Activated T-helper 2 cell treated with anti-CD3 and anti-CD28 coated beads, Interferon-gamma antibody, Interleukin-2, Interleukin-4, amounts not matched to agents 10 μg/mL and 5 μg/mL and 100 μg/mL, durations not matched to agents 14 hours and 24 hours and 36 hours (primary cell): ENCODE measurements at regions not wholly inside any gene's neighbourhood (a gene's known extent, or its start where the extent isn't known, plus 50 kb on each side); places are given as distances from the start of the nearest gene placed in this dataset.
"Not testable (repeated sequence)": the region's sequence is repeated elsewhere in the genome, so short reads cannot be mapped to it uniquely, and the experiment has no call there.

Experiments
- DNase-seq: peaks from one replicate; pipeline ENCODE4 v3.0.0; 2021; ENCODE audit warnings: low spot score
- H3K27ac Mint-ChIP-seq: one replicate; pipeline ENCODE4 v1.8.0; 2021; ENCODE audit warnings: mixed read lengths
- H3K27me3 Mint-ChIP-seq: one replicate; pipeline ENCODE4 v1.8.0; 2021; ENCODE audit warnings: low read depth, mixed read lengths
- H3K36me3 Mint-ChIP-seq: one replicate; pipeline ENCODE4 v1.8.0; 2021; ENCODE audit warnings: low read depth, mixed read lengths
- H3K4me1 Mint-ChIP-seq: one replicate; pipeline ENCODE4 v1.8.0; 2021; ENCODE audit warnings: low read depth, mixed read lengths
- H3K4me3 Mint-ChIP-seq: one replicate; pipeline ENCODE4 v1.8.0; 2021; ENCODE audit warnings: low read depth, mild to moderate bottlenecking, moderate library complexity, mixed read lengths
- H3K9me3 Mint-ChIP-seq: one replicate; pipeline ENCODE4 v1.8.0; 2021; ENCODE audit warnings: mixed read lengths
- intact Hi-C: fragments of 100-400 bp; cut with micrococcal nuclease; formaldehyde crosslinking; loops from one replicate; pipeline ENCODE4 v1.15.1; 2023

DNA sequence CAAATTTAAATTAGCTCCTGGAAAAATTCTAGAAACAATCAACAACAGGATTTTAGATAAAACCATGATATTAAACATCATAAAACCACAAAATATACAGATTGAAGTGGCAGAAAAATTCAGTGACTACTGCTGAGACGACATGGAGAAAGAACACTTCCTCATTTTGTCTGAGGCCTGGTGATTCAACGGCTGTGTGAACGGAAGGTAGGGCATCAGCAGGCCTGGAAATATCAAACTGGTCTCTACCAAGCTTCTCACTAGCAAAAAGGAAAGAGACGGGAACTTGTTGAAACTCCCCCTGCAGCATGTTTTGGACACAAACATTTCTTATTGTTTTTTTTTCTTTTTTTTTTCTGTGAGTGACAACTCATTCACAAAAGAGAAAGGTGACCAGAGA lies 58.0 kb upstream of the AHI1 start:
- peak overlapping the region; percentile 68 for H3K27ac Mint-ChIP-seq
- peaks cover 44% of the 10 kb centered on the region for H3K4me1 Mint-ChIP-seq

DNA sequence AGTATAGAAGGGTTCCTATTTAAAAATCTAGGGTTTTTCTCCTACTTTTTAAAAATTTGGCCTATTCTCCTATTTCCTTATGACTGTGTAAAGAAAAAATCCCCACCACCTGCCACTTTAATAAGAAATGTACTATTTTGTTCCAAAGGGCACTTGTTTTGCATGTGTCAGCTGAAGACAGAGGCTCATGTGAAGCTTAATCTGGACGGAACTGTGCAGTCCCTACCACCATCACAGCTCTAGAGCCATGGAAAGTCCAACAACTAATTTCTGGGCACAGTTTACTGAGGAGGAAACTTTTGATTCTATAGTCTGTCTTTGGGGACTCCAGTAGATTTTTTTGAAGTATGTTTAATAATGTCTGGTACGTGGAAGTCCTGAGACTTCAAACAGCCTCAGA lies 60.0 kb upstream of the AHI1 start:
- H3K27ac Mint-ChIP-seq = peak overlapping the region; percentile 70
- H3K36me3 Mint-ChIP-seq = peaks cover 65% of the 10 kb centered on the region
- intact Hi-C loops = no loop called here
- H3K4me1 Mint-ChIP-seq = peaks cover 60% of the 10 kb centered on the region
- no peak overlapping the region for H3K4me3 Mint-ChIP-seq
- H3K9me3 Mint-ChIP-seq = peaks cover 46% of the 10 kb centered on the region
- no peaks in the 10 kb centered on the region for H3K27me3 Mint-ChIP-seq
- DNase-seq = no peak

More for the DNA sequence above, 58.0 kb upstream of the AHI1 start:
- no peak for DNase-seq
- no peaks in the 10 kb centered on the region for H3K27me3 Mint-ChIP-seq
- H3K36me3 Mint-ChIP-seq = peaks cover 49% of the 10 kb centered on the region
- H3K4me3 Mint-ChIP-seq = no peak overlapping the region
- intact Hi-C loops = no loop called here
- H3K9me3 Mint-ChIP-seq = peaks cover 35% of the 10 kb centered on the region

DNA sequence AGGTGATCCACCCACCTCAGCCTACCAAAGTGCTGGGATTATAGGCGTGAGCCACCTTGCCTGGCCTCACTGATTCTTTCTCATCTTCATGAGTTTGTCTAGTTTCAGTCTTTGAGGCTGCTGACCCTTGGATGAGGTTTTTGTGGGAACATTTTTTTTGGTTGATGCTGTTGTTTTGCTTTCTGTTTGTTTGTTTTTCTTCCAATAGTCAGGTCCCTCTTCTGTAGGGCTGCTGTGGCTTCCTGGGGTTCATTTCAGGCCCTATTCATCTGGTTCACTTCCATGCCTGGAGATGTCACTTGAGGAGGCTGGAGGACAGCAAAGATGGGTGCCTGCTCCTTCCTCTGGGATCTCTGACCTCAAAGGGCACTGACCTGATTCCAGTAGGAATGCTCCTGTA lies 68.1 kb upstream of the AHI1 start:
- DNase-seq, H3K4me3 Mint-ChIP-seq, H3K27me3 Mint-ChIP-seq: not testable (repeated sequence)
- intact Hi-C loops = loop anchor here (1.0 kb wide), 1 partner anchor 27 kb away; no protein-coding TSS in a partner anchor
- H3K4me1 Mint-ChIP-seq = peaks cover 89% of the 10 kb centered on the region
- H3K36me3 Mint-ChIP-seq = peaks cover 82% of the 10 kb centered on the region
- H3K9me3 Mint-ChIP-seq = peaks cover 37% of the 10 kb centered on the region
- H3K27ac Mint-ChIP-seq = peak overlapping the region; percentile 94

DNA sequence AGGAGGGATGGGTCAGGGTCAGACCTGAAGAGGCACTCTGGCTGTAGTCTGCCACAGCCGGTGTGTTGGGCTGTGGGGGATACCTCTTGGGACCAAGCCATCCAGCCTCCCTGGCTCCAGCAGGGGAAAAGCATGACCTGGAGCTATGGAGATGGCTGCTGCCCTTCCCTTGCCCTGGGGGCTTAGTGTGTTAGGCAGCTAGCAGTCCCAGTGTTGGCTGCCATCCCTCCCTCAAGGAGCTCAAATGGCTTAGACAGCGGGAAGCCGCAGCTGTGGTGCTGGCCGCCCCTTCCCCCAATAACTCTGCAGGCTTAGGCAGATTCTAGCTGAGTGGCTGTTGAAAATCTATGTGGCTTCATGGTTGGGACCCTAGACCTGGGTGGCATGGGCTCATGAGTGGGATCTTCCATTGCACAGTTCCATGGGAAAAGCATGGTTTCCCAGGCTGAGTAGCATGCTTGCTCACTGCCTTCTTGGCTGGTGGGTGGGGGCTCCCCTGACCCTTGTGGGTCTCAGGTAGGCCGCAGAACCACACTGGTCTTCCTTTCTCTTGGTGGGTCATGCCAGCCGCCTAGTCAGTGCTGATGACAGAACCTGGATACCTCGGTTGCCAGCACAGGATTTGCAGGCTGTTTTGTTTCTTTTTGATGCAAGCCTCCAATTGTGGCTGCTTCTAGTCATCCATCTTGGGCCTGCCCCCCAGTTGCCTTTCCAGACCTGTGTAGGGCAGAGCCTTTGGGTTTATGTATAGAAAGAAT lies 69.0 kb upstream of the AHI1 start:
- H3K4me1 Mint-ChIP-seq = peaks cover 85% of the 10 kb centered on the region
- intact Hi-C loops = no loop called here

GRCh38 chr6:135567375-135568083 lies 70.0 kb upstream of the AHI1 start:
- H3K36me3 Mint-ChIP-seq = peaks cover 80% of the 10 kb centered on the region
- H3K27ac Mint-ChIP-seq = peak overlapping the region; percentile 94
- peaks cover 80% of the 10 kb centered on the region for H3K4me1 Mint-ChIP-seq
- H3K9me3 Mint-ChIP-seq = peaks cover 30% of the 10 kb centered on the region
- no peak overlapping the region for H3K4me3 Mint-ChIP-seq
- intact Hi-C loops = loop anchor here (1.0 to 2.0 kb wide), 5 partner anchors 7 to 61 kb away; no protein-coding TSS in a partner anchor
- H3K27me3 Mint-ChIP-seq = no peaks in the 10 kb centered on the region
- no peak for DNase-seq

More for the DNA sequence above, 69.0 kb upstream of the AHI1 start:
- Mint-ChIP-seq H3K27me3 (no peaks in the 10 kb centered on the region), H3K36me3 (peaks cover 81% of the 10 kb centered on the region), H3K27ac (peak overlapping the region; percentile 94), H3K4me3 (peak overlapping the region; percentile 30), H3K9me3 (peaks cover 34% of the 10 kb centered on the region)
- DNase-seq = no peak

GRCh38 chr6:135568379-135568778 lies 70.8 kb upstream of the AHI1 start:
- peaks cover 71% of the 10 kb centered on the region for H3K4me1 Mint-ChIP-seq
- H3K36me3 Mint-ChIP-seq = peaks cover 73% of the 10 kb centered on the region
- no peak overlapping the region for H3K4me3 Mint-ChIP-seq
- peak overlapping the region; percentile 94 for H3K27ac Mint-ChIP-seq
- peaks cover 22% of the 10 kb centered on the region for H3K9me3 Mint-ChIP-seq
- peak; percentile 66 for DNase-seq
- H3K27me3 Mint-ChIP-seq = no peaks in the 10 kb centered on the region
- intact Hi-C loops = loop anchor here (1.0 to 2.0 kb wide), 5 partner anchors 8 to 62 kb away; no protein-coding TSS in a partner anchor

DNA sequence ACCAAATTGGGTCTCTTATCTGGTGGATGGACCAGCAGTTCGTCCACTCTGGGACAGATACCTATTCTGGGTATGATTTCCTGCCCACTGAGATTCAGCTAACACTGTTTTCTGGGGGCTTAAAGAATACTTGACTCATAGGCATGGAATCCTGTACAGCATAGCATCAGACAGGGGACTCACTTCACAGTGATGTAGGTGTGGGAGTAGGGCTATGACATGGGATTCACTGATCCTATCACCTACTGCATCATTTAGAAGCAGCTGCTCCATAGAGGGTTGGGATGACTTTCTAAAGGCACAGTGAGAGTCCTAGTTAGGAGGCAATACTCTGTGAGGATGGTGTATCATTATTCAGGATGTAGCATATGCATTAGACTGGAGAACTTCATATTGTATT lies 74.5 kb upstream of the AHI1 start:
- peak overlapping the region; percentile 95 for H3K27ac Mint-ChIP-seq
- H3K36me3 Mint-ChIP-seq = peaks cover 64% of the 10 kb centered on the region
- H3K4me1 Mint-ChIP-seq = peaks cover 59% of the 10 kb centered on the region
- no peak for DNase-seq
- H3K27me3 Mint-ChIP-seq = no peaks in the 10 kb centered on the region
- H3K4me3 Mint-ChIP-seq = no peak overlapping the region
- intact Hi-C loops = no loop called here
- H3K9me3 Mint-ChIP-seq = peaks cover 24% of the 10 kb centered on the region

DNA sequence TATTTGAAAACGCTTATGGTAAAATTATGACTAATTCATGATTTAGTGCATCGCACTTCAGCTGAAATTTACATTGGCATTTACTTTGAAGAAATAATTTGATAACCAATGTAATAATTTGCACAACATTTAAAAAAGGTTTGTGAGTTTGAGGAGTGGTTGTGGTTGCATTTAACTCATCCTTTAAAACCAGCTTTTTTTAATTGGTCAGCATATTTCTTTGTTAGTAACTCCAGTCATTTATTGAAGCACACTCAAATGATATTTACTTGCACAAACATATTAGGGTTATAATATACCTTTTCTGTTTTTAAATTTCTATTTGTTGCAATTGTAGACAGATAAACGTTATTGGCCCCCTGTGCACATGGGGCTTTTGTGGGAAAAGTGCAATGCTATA lies 78.1 kb upstream of the AHI1 start:
- peak overlapping the region; percentile 99 for H3K27ac Mint-ChIP-seq
- peaks cover 70% of the 10 kb centered on the region for H3K36me3 Mint-ChIP-seq
- peaks cover 30% of the 10 kb centered on the region for H3K9me3 Mint-ChIP-seq
- intact Hi-C loops = loop anchor here (2.0 kb wide), 3 partner anchors 15 to 71 kb away; no protein-coding TSS in a partner anchor
- no peaks in the 10 kb centered on the region for H3K27me3 Mint-ChIP-seq
- H3K4me1 Mint-ChIP-seq = peaks cover 54% of the 10 kb centered on the region
- no peak for DNase-seq
- H3K4me3 Mint-ChIP-seq = no peak overlapping the region

GRCh38 chr6:135576055-135576454 lies 78.5 kb upstream of the AHI1 start:
- Mint-ChIP-seq H3K36me3 (peaks cover 70% of the 10 kb centered on the region), H3K9me3 (peaks cover 29% of the 10 kb centered on the region), H3K4me3 (peak overlapping the region; percentile 27), H3K27me3 (no peaks in the 10 kb centered on the region), H3K27ac (peak overlapping the region; percentile 99), H3K4me1 (peaks cover 56% of the 10 kb centered on the region)
- no peak for DNase-seq
- intact Hi-C loops = loop anchor here (2.0 kb wide), 3 partner anchors 15 to 71 kb away; no protein-coding TSS in a partner anchor

DNA sequence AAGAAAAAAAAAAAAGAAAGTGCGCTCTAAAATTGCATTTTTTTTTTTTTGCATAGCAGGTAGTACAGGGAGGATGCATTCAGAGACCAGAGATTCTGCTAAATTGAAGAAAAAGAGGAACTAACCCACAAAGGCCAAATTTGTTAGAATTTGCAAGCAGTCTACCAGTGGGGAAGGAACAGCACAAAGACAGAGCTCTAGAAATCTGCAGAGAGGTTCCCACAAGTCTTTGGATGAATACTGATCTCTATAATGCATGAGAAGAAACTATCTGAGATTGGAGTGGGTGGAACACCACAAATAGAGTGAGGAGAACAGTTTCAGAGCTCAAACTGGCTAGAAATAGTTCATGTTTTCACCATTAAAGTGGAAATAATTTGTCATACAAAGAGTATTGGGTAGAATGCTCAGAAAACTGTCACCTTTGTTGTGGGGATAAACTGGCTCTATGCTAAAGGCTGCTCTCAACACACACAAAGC lies 79.6 kb upstream of the AHI1 start:
- Mint-ChIP-seq H3K36me3 (peaks cover 70% of the 10 kb centered on the region), H3K27me3 (no peaks in the 10 kb centered on the region), H3K27ac (peak overlapping the region; percentile 99), H3K9me3 (peaks cover 26% of the 10 kb centered on the region), H3K4me3 (peak overlapping the region; percentile 39), H3K4me1 (peaks cover 57% of the 10 kb centered on the region)
- DNase-seq = no peak
- intact Hi-C loops = loop anchor here (1.0 to 2.0 kb wide), 6 partner anchors 9 to 70 kb away; no protein-coding TSS in a partner anchor

DNA sequence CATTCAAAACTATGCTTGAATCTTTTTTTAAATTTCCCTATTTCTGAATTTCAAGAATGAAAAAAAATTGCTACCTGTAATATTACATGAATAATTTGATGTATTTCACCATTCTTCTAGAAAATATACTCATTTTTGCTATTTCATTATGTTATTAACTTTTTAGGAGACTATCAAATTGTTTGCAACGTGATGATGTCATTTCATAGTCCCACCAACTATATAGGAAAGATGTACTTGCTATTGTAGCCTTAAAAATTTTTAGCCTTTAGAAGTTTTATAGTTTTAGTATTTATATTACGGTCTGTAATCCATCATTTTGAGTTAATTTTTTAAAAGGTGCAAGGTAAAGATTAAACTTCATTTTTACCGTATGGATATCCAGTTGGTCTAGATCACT lies 81.4 kb upstream of the AHI1 start:
- DNase-seq = no peak
- H3K27me3 Mint-ChIP-seq = no peaks in the 10 kb centered on the region
- peaks cover 75% of the 10 kb centered on the region for H3K36me3 Mint-ChIP-seq
- peaks cover 23% of the 10 kb centered on the region for H3K9me3 Mint-ChIP-seq
- peak overlapping the region; percentile 88 for H3K27ac Mint-ChIP-seq
- no peak overlapping the region for H3K4me3 Mint-ChIP-seq
- H3K4me1 Mint-ChIP-seq = peaks cover 73% of the 10 kb centered on the region
- intact Hi-C loops = no loop called here

DNA sequence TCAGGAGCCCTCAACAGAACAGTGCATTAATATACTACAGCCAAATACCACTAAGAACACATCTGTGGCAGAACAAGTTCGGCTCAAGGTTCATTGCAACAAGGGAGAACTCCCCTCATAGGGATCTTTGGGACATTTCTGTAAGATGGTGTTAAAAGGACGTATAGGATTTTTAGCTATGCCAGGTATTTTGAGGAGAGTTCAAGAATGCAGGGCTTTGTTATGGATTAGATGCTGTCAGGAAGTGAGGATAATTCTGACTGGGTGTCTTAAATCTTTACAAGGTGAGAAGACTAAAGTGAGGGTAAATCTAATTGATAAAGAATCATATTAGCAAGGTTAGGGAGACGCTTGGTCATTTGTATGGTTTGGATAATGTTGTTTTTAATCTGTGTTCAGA lies 83.7 kb upstream of the AHI1 start:
- Mint-ChIP-seq H3K4me3 (no peak overlapping the region), H3K27me3 (no peaks in the 10 kb centered on the region), H3K9me3 (peaks cover 23% of the 10 kb centered on the region), H3K4me1 (peaks cover 81% of the 10 kb centered on the region), H3K27ac (peak overlapping the region; percentile 82), H3K36me3 (peaks cover 76% of the 10 kb centered on the region)
- DNase-seq = no peak
- intact Hi-C loops = loop anchor here (5.0 kb wide), 1 partner anchor 84 kb away; the partner anchor contains the start of gene AHI1
